IMR-90 (cell line): ENCODE measurements at regions not wholly inside any gene's neighbourhood (a gene's known extent, or its start where the extent isn't known, plus 50 kb on each side); places are given as distances from the start of the nearest gene placed in this dataset.

ENCODE experiments used
- ATAC-seq: fragments of 200-7000 bp; cut with Tn5 transposase; 2 replicates; pipeline ENCODE4 v1.9.1; 2020; ENCODE audit warnings: low read depth, mild to moderate bottlenecking, moderate library complexity
- BruUV-seq: library from RNA; stranded (reverse); fragments of 400-500 nt; replicated peaks from 2 replicates; lab custom pipeline; 2021; lab: Mats Ljungman, UMichigan
- CTCF ChIA-PET: fragments of 300-600 bp; formaldehyde crosslinking; extraction: SDS; loops from one replicate; lab custom pipeline; 2021; ENCODE audit warnings: antibody characterized with exemption; lab: Yijun Ruan, JAX
- POLR2A ChIA-PET: fragments of 300-600 bp; sonication (Branson Sonifier 250); formaldehyde crosslinking; loops from one replicate; lab custom pipeline; 2022; ENCODE audit warnings: antibody characterized with exemption; ENCODE audit not compliant: unreplicated experiment; lab: Charles Lee
- DNase-seq: peaks from one replicate; pipeline ENCODE4 v3.0.0; 2013
- H2AFZ ChIP-seq: replicated peaks from 2 replicates; pipeline ENCODE3; 2013; ENCODE audit warnings: low read length, mild to moderate bottlenecking; ENCODE audit not compliant: poor library complexity
- H2AK5ac ChIP-seq: 2 replicates; pipeline ENCODE4 v1.6.1; 2013; ENCODE audit warnings: low read depth, low read length, inconsistent platforms
- H2AK9ac ChIP-seq: replicated peaks from 2 replicates; pipeline ENCODE3; 2013; ENCODE audit warnings: mild to moderate bottlenecking, low read depth, low read length, moderate library complexity; ENCODE audit not compliant: poor library complexity
- H2BK120ac ChIP-seq: 2 replicates; pipeline ENCODE4 v1.6.1; 2013; ENCODE audit warnings: low read depth, low read length, inconsistent platforms
- H2BK15ac ChIP-seq: 3 replicates; pipeline ENCODE4 v1.6.1; 2013; ENCODE audit warnings: low read depth, low read length, inconsistent platforms
- H2BK20ac ChIP-seq: 2 replicates; pipeline ENCODE4 v1.6.1; 2013; ENCODE audit warnings: low read depth, mild to moderate bottlenecking, inconsistent platforms, low read length, moderate library complexity
- H2BK5ac ChIP-seq: 2 replicates; pipeline ENCODE4 v1.6.1; 2013; ENCODE audit warnings: mild to moderate bottlenecking, low read depth, low read length, inconsistent platforms; ENCODE audit not compliant: poor library complexity, severe bottlenecking
- H3K14ac ChIP-seq: replicated peaks from 2 replicates; pipeline ENCODE4 v1.6.1; 2013; ENCODE audit warnings: low read depth, low read length, inconsistent platforms
- H3K18ac ChIP-seq: 2 replicates; pipeline ENCODE4 v1.6.1; 2013; ENCODE audit warnings: low read depth, low read length, control low read depth
- H3K23ac ChIP-seq: 2 replicates; pipeline ENCODE4 v1.6.1; 2013; ENCODE audit warnings: low read depth, low read length, inconsistent platforms
- H3K27ac ChIP-seq: 2 replicates; pipeline ENCODE4 v1.5.1; 2013; ENCODE audit warnings: mild to moderate bottlenecking, control low read depth, low read length; ENCODE audit not compliant: insufficient read depth
- H3K27me3 ChIP-seq: 2 replicates; pipeline ENCODE4 v1.6.1; 2013; ENCODE audit warnings: low read length; ENCODE audit not compliant: control insufficient read depth, insufficient read depth
- H3K36me3 ChIP-seq: 2 replicates; pipeline ENCODE4 v1.6.1; 2013; ENCODE audit warnings: low read length, mixed read lengths; ENCODE audit not compliant: control insufficient read depth, insufficient read depth
- H3K4ac ChIP-seq: 2 replicates; pipeline ENCODE4 v1.6.1; 2013; ENCODE audit warnings: low read depth, low read length, inconsistent platforms
- H3K4me1 ChIP-seq: 2 replicates; pipeline ENCODE4 v1.6.1; 2013; ENCODE audit warnings: low read length, mixed read lengths; ENCODE audit not compliant: control insufficient read depth, insufficient read depth
- H3K4me2 ChIP-seq: 2 replicates; pipeline ENCODE4 v1.6.1; 2013; ENCODE audit warnings: low read depth, mild to moderate bottlenecking, control low read depth, low read length, moderate library complexity
- H3K4me3 ChIP-seq: 2 replicates; pipeline ENCODE4 v1.5.1; 2013; ENCODE audit warnings: low read depth, mild to moderate bottlenecking, control low read depth, low read length, moderate library complexity; ENCODE audit not compliant: insufficient read depth
- H3K56ac ChIP-seq: 2 replicates; pipeline ENCODE4 v1.6.1; 2013; ENCODE audit warnings: low read length, inconsistent platforms; ENCODE audit not compliant: insufficient read depth; ENCODE audit errors: extremely low read depth
- H3K79me1 ChIP-seq, 2 experiments: 2 replicates each; pipeline ENCODE4 v1.6.1; 2013; ENCODE audit warnings: low read length in 2 of 2, inconsistent platforms in 1 of 2, low read depth in 1 of 2
- H3K9ac ChIP-seq: 2 replicates; pipeline ENCODE4 v1.6.1; 2013; ENCODE audit warnings: low read depth, low read length, control low read depth
- H3K9me1 ChIP-seq: 2 replicates; pipeline ENCODE4 v1.6.1; 2013; ENCODE audit warnings: low read length, inconsistent platforms; ENCODE audit not compliant: insufficient read depth
- H3K9me3 ChIP-seq: 2 replicates; pipeline ENCODE4 v1.6.1; 2013; ENCODE audit warnings: low read length; ENCODE audit not compliant: control insufficient read depth, insufficient read depth
- H4K20me1 ChIP-seq: 2 replicates; pipeline ENCODE4 v1.6.1; 2013; ENCODE audit warnings: low read length, inconsistent platforms; ENCODE audit not compliant: insufficient read depth
- H4K5ac ChIP-seq: 2 replicates; pipeline ENCODE4 v1.6.1; 2013; ENCODE audit warnings: mild to moderate bottlenecking, low read depth, low read length, control low read depth
- H4K8ac ChIP-seq, 2 experiments: 2 replicates each; pipeline ENCODE4 v1.6.1; 2013; ENCODE audit warnings: low read depth in 2 of 2, low read length in 2 of 2, control low read depth in 1 of 2, inconsistent platforms in 1 of 2
- H4K91ac ChIP-seq: 2 replicates; pipeline ENCODE4 v1.6.1; 2013; ENCODE audit warnings: low read depth, low read length, inconsistent platforms; ENCODE audit not compliant: insufficient read depth
- NFE2L2 ChIP-seq: fragments of 150-350 bp; IDR thresholded peaks from 2 replicates; pipeline ENCODE4 v1.6.1; 2016; ENCODE audit warnings: low read depth, mild to moderate bottlenecking, low read length
- RAD21 ChIP-seq: IDR thresholded peaks from 2 replicates; pipeline ENCODE4 v1.6.1; 2012; ENCODE audit warnings: low read length, improper control_type of control experiment
- RCOR1 ChIP-seq: IDR thresholded peaks from 2 replicates; pipeline ENCODE4 v1.6.1; 2012; ENCODE audit warnings: mild to moderate bottlenecking, low read length, improper control_type of control experiment; ENCODE audit not compliant: insufficient replicate concordance
- RFX5 ChIP-seq: IDR thresholded peaks from 2 replicates; pipeline ENCODE4 v1.8.0; 2012; ENCODE audit warnings: low read depth, mild to moderate bottlenecking, low read length, moderate library complexity
- WGBS, 2 experiments: methylation state at CpG; one replicate each; pipeline versions ENCODE4 v1.1.5 to v1.1.7; 2013; ENCODE audit warnings: missing lambda C conversion rate in 2 of 2; ENCODE audit not compliant: insufficient read length in 1 of 2; ENCODE audit errors: extremely low coverage in 2 of 2; 5-methylcytosine and 5-hydroxymethylcytosine counted together
- dilution Hi-C: fragments of 300-500 bp; cut with HindIII; formaldehyde crosslinking; loops from one replicate; pipeline ENCODE4 v1.14.3; 2018; ENCODE audit warnings: low sequenced_read_pairs; ENCODE audit not compliant: unreplicated experiment
- in situ Hi-C: fragments of 300-500 bp; cut with MboI; formaldehyde crosslinking; loops from 3 replicates; pipeline ENCODE4 v1.14.3; 2019; ENCODE audit warnings: low sequenced_read_pairs, inconsistent platforms, mixed read lengths
- intact Hi-C: fragments of 100-400 bp; cut with micrococcal nuclease; formaldehyde crosslinking; loops from 2 replicates; pipeline ENCODE4 v1.10.0; 2022
- TF ChIP-seq, protein P1 (sequence below): fragments of 150-350 bp; IDR thresholded peaks from 2 replicates; pipeline ENCODE4 v1.6.1; 2016; ENCODE audit warnings: low read depth, mild to moderate bottlenecking, low read length, moderate library complexity, borderline replicate concordance

DNA sequence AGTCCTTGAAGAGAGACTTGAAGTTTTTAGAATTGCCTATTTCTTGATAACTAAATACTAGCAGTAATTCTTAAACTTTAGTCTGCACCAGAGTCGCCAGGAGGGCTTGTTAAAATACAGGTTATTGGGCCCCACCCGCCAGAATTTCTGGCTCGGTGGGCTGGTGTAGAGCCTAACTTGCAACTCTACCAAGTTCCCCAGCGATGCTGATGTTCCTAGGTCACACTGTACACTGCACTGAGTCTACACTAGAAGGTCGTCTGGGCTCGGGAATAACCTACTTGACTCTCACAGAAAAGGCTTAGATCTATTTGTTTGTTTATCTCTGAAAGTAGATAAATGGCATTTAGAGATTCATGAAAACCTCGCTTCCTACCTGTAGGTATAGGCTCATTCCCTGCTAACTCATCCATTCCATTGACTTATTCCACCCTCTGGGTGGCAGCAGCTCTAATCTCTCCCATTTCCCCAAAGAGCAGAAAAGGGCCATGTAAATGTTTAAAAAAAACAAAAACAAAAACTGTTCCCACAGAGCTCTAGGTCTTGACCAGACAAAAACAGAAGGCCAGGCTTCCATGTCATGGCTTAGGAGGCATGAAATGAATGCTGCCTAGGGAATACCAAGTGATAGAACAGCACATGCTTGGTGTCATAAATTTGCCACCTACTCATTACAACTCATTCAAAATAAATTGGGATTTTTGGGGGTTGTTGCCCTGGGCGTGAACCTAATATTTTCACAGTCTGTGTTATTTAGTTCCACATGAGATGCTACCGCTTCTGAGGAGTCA, 292.1 kb downstream of the ADGB start:
- in situ Hi-C loops, result no loop called here

More for the DNA sequence above, 292.1 kb downstream of the ADGB start:
- H3K4me3 ChIP-seq, result no peak overlapping the region
- H2AFZ ChIP-seq, result no peak overlapping the region
- peak overlapping the region; percentile 57; the same call in 1 of the 2 replicates for H3K27ac ChIP-seq
- DNase-seq, result no peak
- H4K5ac ChIP-seq, result peak overlapping the region; percentile 55; the same call in 1 of the 2 replicates
- no TSS peak for BruUV-seq
- TF ChIP-seq NFE2L2 (no peak), RFX5 (no peak), RAD21 (no peak), RCOR1 (no peak)
- TF ChIP-seq, protein P1, sequence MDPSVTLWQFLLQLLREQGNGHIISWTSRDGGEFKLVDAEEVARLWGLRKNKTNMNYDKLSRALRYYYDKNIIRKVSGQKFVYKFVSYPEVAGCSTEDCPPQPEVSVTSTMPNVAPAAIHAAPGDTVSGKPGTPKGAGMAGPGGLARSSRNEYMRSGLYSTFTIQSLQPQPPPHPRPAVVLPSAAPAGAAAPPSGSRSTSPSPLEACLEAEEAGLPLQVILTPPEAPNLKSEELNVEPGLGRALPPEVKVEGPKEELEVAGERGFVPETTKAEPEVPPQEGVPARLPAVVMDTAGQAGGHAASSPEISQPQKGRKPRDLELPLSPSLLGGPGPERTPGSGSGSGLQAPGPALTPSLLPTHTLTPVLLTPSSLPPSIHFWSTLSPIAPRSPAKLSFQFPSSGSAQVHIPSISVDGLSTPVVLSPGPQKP, result no peak
- CTCF ChIA-PET, result interaction anchor here (1.0 to 1.5 kb wide), 3 partner anchors 12 to 397 kb away, joined by 4 to 5 read pairs (median 5); no protein-coding TSS in a partner anchor
- H3K4me1 ChIP-seq, result peaks cover 17% of the 10 kb centered on the region
- POLR2A ChIA-PET, result no interaction called here
- H2BK15ac ChIP-seq, result peak overlapping the region; percentile 84; the same call in 2 of the 3 replicates
- H3K27me3 ChIP-seq, result no peaks in the 10 kb centered on the region
- no peaks in the 10 kb centered on the region for H3K9me3 ChIP-seq
- H3K9ac ChIP-seq, result no peak overlapping the region
- peak overlapping the region; percentile 95 for H2BK120ac ChIP-seq
- intact Hi-C loops, result no loop called here
- dilution Hi-C loops, result no loop called here
- no peak for ATAC-seq
- peak overlapping the region; percentile 54 for H4K91ac ChIP-seq
- no peak overlapping the region for H2AK9ac ChIP-seq
- peak overlapping the region; percentile 80 for H3K18ac ChIP-seq
- H3K4ac ChIP-seq, result peak overlapping the region; percentile 92
- H2AK5ac ChIP-seq, result peak overlapping the region; percentile 77
- H3K36me3 ChIP-seq, result no peaks in the 10 kb centered on the region
- peak overlapping the region; percentile 89 for H3K14ac ChIP-seq
- no peak overlapping the region for H3K4me2 ChIP-seq
- H3K79me1 ChIP-seq, result peaks cover 0 to 4% of the 10 kb centered on the region in 2 experiments; a peak in 1 of 4 replicates
- peak overlapping the region; percentile 90 for H2BK20ac ChIP-seq
- peak overlapping the region; percentile 33; the same call in 1 of the 2 replicates for H3K23ac ChIP-seq
- peak overlapping the region; percentile 1 for H2BK5ac ChIP-seq
- peaks cover 13% of the 10 kb centered on the region for H3K9me1 ChIP-seq
- H3K56ac ChIP-seq, result no peak overlapping the region
- no CpG with 5 or more reads among the region's 9 CpGs for WGBS, 2 experiments
- H4K20me1 ChIP-seq, result no peaks in the 10 kb centered on the region
- peak overlapping the region in 1 of 2 experiments; percentile 72; a peak in 2 of 4 replicates for H4K8ac ChIP-seq
